Tibial artery (tissue), 4 donors: ENCODE measurements at regions not wholly inside any gene's neighbourhood (a gene's known extent, or its start where the extent isn't known, plus 50 kb on each side); places are given as distances from the start of the nearest gene placed in this dataset.

ENCODE experiments used
- DNase-seq, 2 donors: peaks; one replicate each; pipeline ENCODE4 v3.0.0-alpha.2; 2019
- H3K27ac ChIP-seq, 2 donors: fragments of 200-600 bp; sonication (generic) in 1 of 2; 1 replicate in 1 of 2; 2 replicates in 1 of 2; pipeline ENCODE4 v1.5.1; 2018 to 2019; ENCODE audit warnings: mild to moderate bottlenecking in 1 of 2
- H3K27me3 ChIP-seq, 2 donors: fragments of 200-600 bp; sonication (generic) in 1 of 2; one replicate each; pipeline versions ENCODE4 v1.5.1 to v1.6.0; 2016 to 2019
- H3K36me3 ChIP-seq, 3 donors: fragments of 200-600 bp; sonication (generic) in 2 of 3; one replicate each; pipeline ENCODE4 v1.5.1; 2016 to 2019; ENCODE audit warnings: mild to moderate bottlenecking in 2 of 3
- H3K4me1 ChIP-seq, 4 donors: fragments of 200-600 bp; sonication (generic) in 2 of 4; 1 replicate in 3 of 4; 2 replicates in 1 of 4; pipeline ENCODE4 v1.5.1; 2016 to 2019
- H3K4me3 ChIP-seq, 2 donors: fragments of 200-600 bp; sonication (generic) in 1 of 2; 1 replicate in 1 of 2; 2 replicates in 1 of 2; pipeline ENCODE4 v1.5.1; 2018 to 2019; ENCODE audit warnings: mild to moderate bottlenecking in 2 of 2
- H3K9me3 ChIP-seq, 3 donors: fragments of 200-600 bp; sonication (generic) in 1 of 3; one replicate each; pipeline ENCODE4 v1.5.1; 2016 to 2019
- CTCF ChIP-seq, 2 experiments: fragments of 200-600 bp in 1 of 2; fragments of 450-650 bp in 1 of 2; IDR thresholded peaks; one replicate each; pipeline ENCODE4 v1.5.1; 2017 to 2019; ENCODE audit warnings: antibody characterized with exemption in 2 of 2, mild to moderate bottlenecking in 1 of 2, moderate library complexity in 1 of 2
- intact Hi-C: fragments of 100-400 bp; cut with DNase I; formaldehyde crosslinking; loops from one replicate; pipeline ENCODE4 v1.15.0; 2023; ENCODE audit warnings: low total_unique reads

GRCh38 chr11:92111287-92111686 lies 113.3 kb upstream of the FAT3 start:
- no peak for TF ChIP-seq CTCF (IDR thresholded peaks at IDR 0.05)
- Histone ChIP-seq H3K27ac (no peak overlapping the region), H3K4me1 (no peaks in the 10 kb centered on the region), H3K27me3 (no peaks in the 10 kb centered on the region), H3K36me3 (no peaks in the 10 kb centered on the region), H3K9me3 (peaks cover 0 to 14% (median 11%) of the 10 kb centered on the region in 3 donors), H3K4me3 (no peak overlapping the region)
- DNase-seq = no peak
- intact Hi-C loops = no loop called here

GRCh38 chr11:92109466-92109865 lies 115.2 kb upstream of the FAT3 start:
- H3K9me3 ChIP-seq = peaks cover 0 to 14% (median 11%) of the 10 kb centered on the region in 3 donors
- no peak for DNase-seq
- no peak overlapping the region for H3K27ac ChIP-seq
- H3K4me3 ChIP-seq = no peak overlapping the region
- intact Hi-C loops = no loop called here
- no peaks in the 10 kb centered on the region for H3K4me1 ChIP-seq
- H3K36me3 ChIP-seq = no peaks in the 10 kb centered on the region
- no peaks in the 10 kb centered on the region for H3K27me3 ChIP-seq
- TF ChIP-seq CTCF (IDR thresholded peaks at IDR 0.05) = no peak

- Histone ChIP-seq H3K36me3 (no peaks in the 10 kb centered on the region), H3K27me3 (no peaks in the 10 kb centered on the region), H3K9me3 (peaks cover 0 to 1% (median 0%) of the 10 kb centered on the region in 3 donors), H3K4me3 (no peak overlapping the region), H3K4me1 (no peaks in the 10 kb centered on the region), H3K27ac (no peak overlapping the region)
- TF ChIP-seq CTCF (IDR thresholded peaks at IDR 0.05) = no peak
- intact Hi-C loops = no loop called here
- DNase-seq = no peak
Observed at GRCh38 chr11:92107331-92107730, 117.3 kb upstream of the FAT3 start.

GRCh38 chr11:92104349-92104748 lies 120.3 kb upstream of the FAT3 start:
- Histone ChIP-seq H3K4me1 (no peaks in the 10 kb centered on the region), H3K27me3 (no peaks in the 10 kb centered on the region), H3K36me3 (no peaks in the 10 kb centered on the region), H3K9me3 (no peaks in the 10 kb centered on the region), H3K27ac (no peak overlapping the region), H3K4me3 (no peak overlapping the region)
- no peak for DNase-seq
- TF ChIP-seq CTCF (IDR thresholded peaks at IDR 0.05) = no peak
- intact Hi-C loops = no loop called here

GRCh38 chr11:92101920-92102319 lies 122.7 kb upstream of the FAT3 start:
- H3K9me3 ChIP-seq = no peaks in the 10 kb centered on the region
- H3K27ac ChIP-seq = no peak overlapping the region
- TF ChIP-seq CTCF (IDR thresholded peaks at IDR 0.05) = no peak
- H3K27me3 ChIP-seq = no peaks in the 10 kb centered on the region
- no peaks in the 10 kb centered on the region for H3K36me3 ChIP-seq
- no peak overlapping the region for H3K4me3 ChIP-seq
- intact Hi-C loops = no loop called here
- DNase-seq = no peak
- H3K4me1 ChIP-seq = no peaks in the 10 kb centered on the region

- intact Hi-C loops = no loop called here
- H3K4me1 ChIP-seq = no peaks in the 10 kb centered on the region
- H3K9me3 ChIP-seq = no peaks in the 10 kb centered on the region
- H3K27ac ChIP-seq = no peak overlapping the region
- H3K4me3 ChIP-seq = no peak overlapping the region
- no peaks in the 10 kb centered on the region for H3K36me3 ChIP-seq
- DNase-seq = no peak
- no peaks in the 10 kb centered on the region for H3K27me3 ChIP-seq
- TF ChIP-seq CTCF (IDR thresholded peaks at IDR 0.05) = no peak
Observed at GRCh38 chr11:92099183-92099582, 125.4 kb upstream of the FAT3 start.
